ENCODE measurements at regions not wholly inside any gene's neighbourhood (a gene's known extent, or its start where the extent isn't known, plus 50 kb on each side); places are given as distances from the start of the nearest gene placed in this dataset.

GRCh38 chr1:232689711-232690110, 59.8 kb upstream of the SIPA1L2 start:
- CTCF ChIA-PET (ENCODE audit: partially characterized antibody), result interaction anchor here (0.6 to 1.5 kb wide), 3 partner anchors 21 to 1223 kb away, joined by 3 to 4 read pairs (median 3); no protein-coding TSS in a partner anchor
- no peak overlapping the region for H3K9ac ChIP-seq (replicated peaks in 1 of 4; ENCODE audit: extremely low read depth in 1 of 4, low read depth in 3 of 4, low read length in 3 of 4)
- FAIRE-seq, result no peak
- no peak overlapping the region for H4K8ac ChIP-seq (ENCODE audit: extremely low read depth, insufficient read depth, low read length)
- no peaks in the 10 kb centered on the region for H3K23me2 ChIP-seq (ENCODE audit: low read depth, low read length)
- no peak overlapping the region for H3K56ac ChIP-seq (replicated peaks; ENCODE audit: insufficient read length, low read depth, low read length)
- no peak overlapping the region for H3K27ac ChIP-seq (ENCODE audit: low read depth, low read length)
- no peak overlapping the region for H2BK5ac ChIP-seq (ENCODE audit: low read depth, low read length)
- H3K79me1 ChIP-seq (ENCODE audit: low read depth, low read length), result no peaks in the 10 kb centered on the region
- no peaks in the 10 kb centered on the region for H3K4me1 ChIP-seq (replicated peaks in 1 of 4; ENCODE audit: control insufficient read depth in 3 of 4, insufficient read depth in 4 of 4, low read length in 3 of 4)
- no peak overlapping the region for H4K5ac ChIP-seq (ENCODE audit: insufficient read length, low read depth, low read length)
- H4K91ac ChIP-seq (replicated peaks; ENCODE audit: insufficient read length, low read length), result no peak overlapping the region
- H3K4ac ChIP-seq (replicated peaks; ENCODE audit: insufficient read length, low read depth, low read length), result no peak overlapping the region
- H2BK20ac ChIP-seq (ENCODE audit: low read length), result no peak overlapping the region
- DNase-seq (ENCODE audit: low read depth in 1 of 2, low spot score in 2 of 2), result no peak
- no peak overlapping the region for H3K4me3 ChIP-seq (ENCODE audit: extremely low read depth in 1 of 4, insufficient read depth in 2 of 4, low read depth in 3 of 4, low read length in 4 of 4)
- no peak overlapping the region for H2BK15ac ChIP-seq (ENCODE audit: low read length)
- TF ChIP-seq KDM4A (IDR thresholded peaks at IDR 0.05; ENCODE audit: low read depth, low read length, severe bottlenecking), result no peak
- no peak for TF ChIP-seq MAX (IDR thresholded peaks at IDR 0.05)
- no peak for TF ChIP-seq RFX5 (IDR thresholded peaks at IDR 0.05; ENCODE audit: borderline replicate concordance, low read depth, low read length)
- TF ChIP-seq PHF8 (conservative IDR thresholded peaks at IDR 0.05; ENCODE audit: low read depth, low read length), result no peak
- no peak for TF ChIP-seq JUND (IDR thresholded peaks at IDR 0.05; ENCODE audit: low read length)
- TF ChIP-seq YY1 (IDR thresholded peaks at IDR 0.05; ENCODE audit: low read depth, low read length), result no peak
- TF ChIP-seq BCL11A (IDR thresholded peaks at IDR 0.05; ENCODE audit: low read depth in 2 of 2, low read length in 2 of 2), result no peak
- TF ChIP-seq CEBPB (IDR thresholded peaks at IDR 0.05; ENCODE audit: low read depth, low read length), result no peak
- no peak for TF ChIP-seq EZH2 (IDR thresholded peaks at IDR 0.05; ENCODE audit: low read depth, low read length, severe bottlenecking)
- TF ChIP-seq SP1 (IDR thresholded peaks at IDR 0.05; ENCODE audit: low read depth, low read length), result no peak
- TF ChIP-seq POLR2AphosphoS5 (IDR thresholded peaks at IDR 0.05; ENCODE audit: low read depth, low read length), result no peak
- TF ChIP-seq CTBP2 (IDR thresholded peaks at IDR 0.05; ENCODE audit: borderline replicate concordance, insufficient read depth, insufficient read length, low read length), result no peak
- TF ChIP-seq CHD2 (IDR thresholded peaks at IDR 0.05; ENCODE audit: low read length), result no peak
- no peak for TF ChIP-seq MAFK (IDR thresholded peaks at IDR 0.05; ENCODE audit: low read depth, low read length)
- no peak for TF ChIP-seq KDM5A (IDR thresholded peaks at IDR 0.05; ENCODE audit: low read length)
- H3K79me2 ChIP-seq (ENCODE audit: control insufficient read depth in 1 of 2, insufficient read depth in 2 of 2, low read length in 2 of 2), result no peaks in the 10 kb centered on the region
- H3K23ac ChIP-seq (ENCODE audit: insufficient read length), result no peak overlapping the region
- no peaks in the 10 kb centered on the region for H3K9me3 ChIP-seq (ENCODE audit: insufficient read depth in 2 of 2, low read depth in 1 of 2, low read length in 1 of 2)
- no peak overlapping the region for H2AFZ ChIP-seq (ENCODE audit: low read length)
- no peaks in the 10 kb centered on the region for H4K20me1 ChIP-seq (replicated peaks in 1 of 2; ENCODE audit: control insufficient read depth in 1 of 2, insufficient read depth in 2 of 2, low read length in 2 of 2)
- H2AK5ac ChIP-seq (ENCODE audit: low read depth, low read length), result no peak overlapping the region
- H3K18ac ChIP-seq (ENCODE audit: extremely low read depth, low read length), result no peak overlapping the region
- 84% methylated on average over 3 of the region's 3 CpGs; no CpG with 5 or more reads in 1 of the 2 experiments for WGBS, 2 experiments (ENCODE audit: extremely low coverage in 1 of 2, insufficient coverage in 1 of 2, insufficient read length in 1 of 2, insufficient replicate concordance in 2 of 2, low coverage in 1 of 2, low lambda C conversion rate in 2 of 2, missing lambda C conversion rate in 1 of 2)
- no peak overlapping the region for H3K4me2 ChIP-seq (ENCODE audit: insufficient read depth in 1 of 2, low read depth in 2 of 2, low read length in 2 of 2)
- POLR2A ChIA-PET (ENCODE audit: partially characterized antibody), result no interaction called here
- no peak overlapping the region for H2BK12ac ChIP-seq (ENCODE audit: low read depth, low read length)
- H3K27me3 ChIP-seq (replicated peaks in 1 of 4; ENCODE audit: control insufficient read depth in 3 of 4, extremely low read depth in 1 of 4, insufficient read depth in 3 of 4, low read length in 3 of 4), result no peaks in the 10 kb centered on the region; a peak in 2 of 7 replicates
- H3K14ac ChIP-seq (ENCODE audit: insufficient read length), result no peak overlapping the region
- H2BK120ac ChIP-seq (replicated peaks; ENCODE audit: low read depth, low read length), result no peak overlapping the region
- no peaks in the 10 kb centered on the region for H3K36me3 ChIP-seq (ENCODE audit: control insufficient read depth in 2 of 4, insufficient read depth in 4 of 4, low read length in 3 of 4)

Data from H1 (cell line).